GM12864 (cell line): ENCODE measurements at regions not wholly inside any gene's neighbourhood (a gene's known extent, or its start where the extent isn't known, plus 50 kb on each side); places are given as distances from the start of the nearest gene placed in this dataset.

Source experiments
- DNase-seq: peaks from one replicate; pipeline ENCODE4 v3.0.0-alpha.2; 2011; ENCODE audit warnings: low read depth
- H3K4me3 ChIP-seq: 2 replicates; pipeline ENCODE4 v1.5.1; 2011; ENCODE audit warnings: mild to moderate bottlenecking, low read depth, low read length, control low read depth
- TF ChIP-seq, protein P1 (sequence below): IDR thresholded peaks from 2 replicates; pipeline ENCODE4 v1.5.1; 2011; ENCODE audit warnings: low read depth, mild to moderate bottlenecking, moderate library complexity, low read length, control low read depth, inconsistent platforms; ENCODE audit errors: missing control alignments

DNA sequence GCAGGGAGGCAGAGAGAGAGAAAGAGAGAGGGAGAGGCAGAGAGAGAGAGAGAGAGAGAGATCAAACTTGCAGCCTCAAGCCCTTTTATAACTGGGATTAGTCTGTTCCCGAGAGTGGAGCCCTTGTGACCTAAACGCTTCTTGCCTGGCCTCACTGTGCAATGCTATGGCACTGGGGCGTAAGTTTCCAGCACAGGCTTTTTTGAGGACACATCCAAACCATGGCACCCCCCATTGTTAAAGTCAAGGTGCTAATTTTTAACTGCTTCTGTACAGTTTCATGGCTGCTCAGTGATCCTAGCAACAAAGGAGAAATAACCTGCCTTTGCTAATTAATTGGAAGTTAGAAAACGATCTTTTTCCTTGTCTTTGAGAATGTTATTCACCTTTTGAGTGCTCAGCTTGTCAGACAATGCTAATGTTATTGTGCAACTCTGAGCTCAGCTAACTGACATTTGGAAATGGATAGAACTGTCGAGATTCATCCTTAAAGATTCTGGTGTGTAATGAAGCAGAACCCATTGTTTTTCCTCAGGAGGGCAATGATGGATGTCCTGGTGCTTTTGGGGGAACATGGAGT, 268.4 kb downstream of the GLRX3 start:
- TF ChIP-seq, protein P1, sequence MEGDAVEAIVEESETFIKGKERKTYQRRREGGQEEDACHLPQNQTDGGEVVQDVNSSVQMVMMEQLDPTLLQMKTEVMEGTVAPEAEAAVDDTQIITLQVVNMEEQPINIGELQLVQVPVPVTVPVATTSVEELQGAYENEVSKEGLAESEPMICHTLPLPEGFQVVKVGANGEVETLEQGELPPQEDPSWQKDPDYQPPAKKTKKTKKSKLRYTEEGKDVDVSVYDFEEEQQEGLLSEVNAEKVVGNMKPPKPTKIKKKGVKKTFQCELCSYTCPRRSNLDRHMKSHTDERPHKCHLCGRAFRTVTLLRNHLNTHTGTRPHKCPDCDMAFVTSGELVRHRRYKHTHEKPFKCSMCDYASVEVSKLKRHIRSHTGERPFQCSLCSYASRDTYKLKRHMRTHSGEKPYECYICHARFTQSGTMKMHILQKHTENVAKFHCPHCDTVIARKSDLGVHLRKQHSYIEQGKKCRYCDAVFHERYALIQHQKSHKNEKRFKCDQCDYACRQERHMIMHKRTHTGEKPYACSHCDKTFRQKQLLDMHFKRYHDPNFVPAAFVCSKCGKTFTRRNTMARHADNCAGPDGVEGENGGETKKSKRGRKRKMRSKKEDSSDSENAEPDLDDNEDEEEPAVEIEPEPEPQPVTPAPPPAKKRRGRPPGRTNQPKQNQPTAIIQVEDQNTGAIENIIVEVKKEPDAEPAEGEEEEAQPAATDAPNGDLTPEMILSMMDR = no peak
- no peak for DNase-seq
- no peak overlapping the region for H3K4me3 ChIP-seq

DNA sequence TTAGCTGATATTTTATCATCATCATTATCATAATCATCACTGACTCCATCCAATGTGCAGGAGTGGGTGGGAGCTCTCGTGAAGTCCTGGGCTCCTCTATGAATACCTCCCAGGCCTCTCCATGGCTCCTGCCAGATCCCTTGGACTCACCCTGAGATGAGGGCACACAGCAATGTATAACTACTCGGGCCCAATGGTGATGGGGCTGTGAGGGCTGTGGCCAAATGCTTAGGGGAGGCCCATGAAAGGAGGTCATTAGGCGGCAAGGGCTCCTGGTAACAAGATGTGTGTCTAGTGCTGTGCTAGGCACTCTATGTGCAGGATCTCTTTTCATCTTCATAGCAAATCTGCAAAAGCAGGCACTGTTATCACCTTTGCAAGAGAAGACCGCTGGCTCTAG, 270.9 kb downstream of the GLRX3 start:
- DNase-seq = no peak

DNA sequence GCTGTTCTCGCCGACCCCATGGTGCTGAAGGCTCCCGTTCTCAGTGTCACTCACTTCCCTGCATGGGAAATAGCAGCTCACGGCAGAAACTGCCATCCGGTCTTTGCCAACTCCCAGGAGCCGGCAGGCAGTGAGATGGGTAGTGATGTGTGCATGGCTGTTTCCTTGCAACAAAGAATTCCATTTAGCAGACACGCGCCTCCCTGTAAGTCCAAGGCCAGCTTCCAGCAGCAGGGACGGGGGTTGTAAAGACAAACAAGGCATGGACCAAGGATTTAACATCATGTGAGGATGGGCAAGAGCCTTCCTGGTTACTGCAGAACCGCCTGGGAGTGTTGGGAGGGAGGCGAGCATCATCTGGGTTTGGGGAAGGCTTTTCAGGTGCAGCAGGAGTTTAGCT, 273.1 kb downstream of the GLRX3 start:
- TF ChIP-seq, protein P1 = no peak
- H3K4me3 ChIP-seq = no peak overlapping the region
- no peak for DNase-seq

More for the DNA sequence above, 270.9 kb downstream of the GLRX3 start:
- TF ChIP-seq, protein P1 = no peak
- H3K4me3 ChIP-seq = no peak overlapping the region

DNA sequence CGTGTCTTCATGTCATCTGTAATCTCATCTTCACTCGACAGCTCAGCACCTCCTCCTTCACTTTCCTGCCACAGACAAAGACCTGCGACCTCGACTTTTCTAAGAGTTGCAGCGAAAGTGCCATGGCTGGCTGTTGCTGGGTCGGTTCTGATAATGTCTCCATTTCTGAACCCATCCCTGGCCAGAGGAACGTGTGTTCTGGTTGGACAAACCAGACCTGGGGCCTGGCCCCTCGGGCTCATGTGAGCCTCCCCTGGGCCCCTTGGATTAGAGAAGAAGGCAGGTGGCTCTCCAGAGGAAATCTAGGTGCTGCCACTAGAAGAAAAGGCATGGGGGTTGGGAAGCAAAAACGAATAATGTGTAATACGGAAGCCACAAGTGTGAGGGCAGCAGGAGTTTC, 273.7 kb downstream of the GLRX3 start:
- TF ChIP-seq, protein P1 = no peak
- no peak for DNase-seq
- H3K4me3 ChIP-seq = no peak overlapping the region

DNA sequence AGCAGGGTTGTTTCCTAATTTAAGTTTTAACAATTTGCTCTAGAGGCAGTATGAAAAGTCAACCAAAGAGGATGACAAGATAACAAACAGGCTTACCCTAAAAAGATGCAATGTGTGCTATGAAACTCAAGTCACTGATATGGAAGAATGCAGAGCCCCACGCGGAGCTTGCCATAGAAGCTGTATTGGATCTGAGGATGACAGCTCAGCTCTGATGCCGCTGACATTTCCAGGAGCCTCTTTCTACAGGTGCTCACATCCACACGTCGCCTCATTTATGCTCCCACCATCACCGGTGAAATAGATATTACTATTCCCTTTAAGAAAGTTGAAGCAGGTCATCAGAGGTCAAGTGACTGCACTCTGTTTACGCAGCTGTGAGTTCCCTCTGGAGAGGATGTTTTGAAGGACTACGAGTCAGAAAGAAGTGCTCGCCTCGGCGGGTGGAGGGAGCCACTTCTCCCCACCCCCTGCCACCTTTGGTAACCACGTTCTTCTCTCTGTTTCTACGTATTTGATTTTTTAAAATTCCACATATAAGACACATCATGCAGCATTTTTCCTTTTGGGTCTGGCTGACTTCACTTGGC, 275.4 kb downstream of the GLRX3 start:
- no peak overlapping the region for H3K4me3 ChIP-seq
- TF ChIP-seq, protein P1 = no peak
- no peak for DNase-seq

DNA sequence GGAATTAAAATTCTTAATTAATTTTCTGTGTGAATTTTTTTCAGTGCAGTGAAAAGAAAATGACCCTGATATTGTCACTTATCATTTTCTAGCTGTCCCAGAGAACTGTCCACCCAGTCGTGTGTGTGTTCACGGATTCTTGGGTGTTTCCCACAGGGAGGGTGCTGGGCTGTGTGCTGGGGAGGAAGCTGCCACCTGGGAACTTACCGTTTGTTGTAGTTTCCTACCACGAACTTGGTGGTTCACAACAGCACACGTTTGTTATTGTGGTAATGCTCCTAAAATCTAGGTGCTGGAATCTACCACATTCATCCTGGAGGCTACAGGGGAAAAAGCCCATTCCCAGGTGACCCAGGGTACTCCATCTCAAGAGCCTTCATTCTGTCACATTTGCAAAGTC, 276.1 kb downstream of the GLRX3 start:
- H3K4me3 ChIP-seq = no peak overlapping the region
- no peak for DNase-seq
- TF ChIP-seq, protein P1 = no peak

DNA sequence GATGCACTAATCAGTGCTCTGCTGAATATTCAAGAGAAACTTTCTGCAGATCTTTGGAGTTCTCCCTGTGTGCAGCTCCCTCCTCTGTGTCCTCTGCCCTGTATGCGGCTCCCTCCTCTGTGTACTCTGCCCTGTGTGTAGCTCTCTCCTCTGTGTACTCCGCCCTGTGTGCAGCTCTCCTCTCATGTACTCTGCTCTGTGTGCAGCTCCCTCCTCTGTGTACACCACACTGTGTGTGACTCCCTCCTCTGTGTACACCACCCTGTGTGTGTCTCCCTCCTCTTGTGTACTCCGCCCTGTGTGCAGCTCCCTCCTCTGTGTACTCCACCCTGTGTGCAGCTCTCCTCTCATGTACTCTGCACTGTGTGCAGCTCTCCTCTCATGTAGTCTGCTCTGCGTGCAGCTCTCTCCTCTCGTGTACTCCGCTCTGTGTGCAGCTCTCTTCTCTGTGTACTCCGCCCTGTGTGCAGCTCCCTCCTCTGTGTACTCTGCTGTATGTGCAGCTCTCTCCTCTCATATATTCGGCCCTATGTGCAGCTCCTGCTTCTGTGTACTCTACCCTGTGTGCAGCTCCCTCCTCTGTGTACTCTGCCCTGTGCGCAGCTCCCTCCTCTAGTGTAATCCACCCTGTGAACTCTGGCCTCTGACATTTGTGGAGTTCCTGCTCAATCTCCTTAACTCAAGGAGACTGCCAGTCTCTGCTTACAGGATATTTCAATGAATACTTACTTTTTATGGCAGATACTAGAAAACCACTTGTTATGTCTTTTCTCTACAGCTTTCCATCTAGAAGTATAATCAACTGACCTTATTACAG, 280.4 kb downstream of the GLRX3 start:
- DNase-seq = no peak
- no peak overlapping the region for H3K4me3 ChIP-seq
- TF ChIP-seq, protein P1 = no peak
